ENCODE measurements at regions not wholly inside any gene's neighbourhood (a gene's known extent, or its start where the extent isn't known, plus 50 kb on each side); places are given as distances from the start of the nearest gene placed in this dataset.

DNA sequence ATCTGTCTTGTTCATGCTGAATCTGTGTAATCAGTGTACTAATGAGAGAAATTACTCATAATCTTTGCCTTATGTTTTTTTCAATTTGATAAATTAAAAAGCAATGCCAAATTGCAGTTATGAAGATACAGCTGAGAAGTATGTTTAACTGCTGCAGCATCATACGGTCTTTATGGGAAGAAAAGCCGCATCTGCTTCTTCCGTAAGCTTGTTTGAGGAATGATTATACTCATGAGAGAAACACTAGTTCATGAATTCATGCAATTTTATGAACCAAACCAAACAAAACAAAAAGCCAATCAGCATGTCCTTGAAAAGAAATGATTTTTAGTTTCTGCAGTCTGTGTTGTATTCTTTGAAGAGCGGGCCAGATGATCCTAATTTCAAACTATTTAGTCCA, 275.9 kb upstream of the ARHGEF26 start:
- TF ChIP-seq POLR2A (IDR thresholded peaks at IDR 0.05; ENCODE audit: low read length) (no peak), GATA1 (IDR thresholded peaks at IDR 0.05; ENCODE audit: low read depth, low read length) (no peak)
